ENCODE measurements at regions not wholly inside any gene's neighbourhood (a gene's known extent, or its start where the extent isn't known, plus 50 kb on each side); places are given as distances from the start of the nearest gene placed in this dataset.

DNA sequence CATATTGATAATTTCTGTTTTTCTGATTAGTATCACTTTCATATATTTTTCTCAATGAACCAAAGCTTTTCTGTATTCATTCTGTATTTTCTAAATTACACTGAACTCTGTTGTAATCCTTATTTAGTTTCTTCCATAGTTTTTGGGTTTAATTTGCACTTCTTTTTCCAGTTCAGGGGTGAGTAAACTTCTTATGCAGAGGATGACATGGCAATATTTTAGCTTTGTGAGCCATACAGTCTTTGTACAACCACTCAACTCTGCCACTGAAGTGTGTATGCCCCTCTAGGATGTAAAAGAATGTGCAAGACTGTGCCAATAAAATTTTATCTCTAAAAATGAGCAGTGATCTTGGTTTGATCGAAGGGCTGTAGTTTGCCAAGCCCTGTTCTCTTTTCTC is 239.0 kb upstream of the CITED2 start:
- TF ChIP-seq, protein P1, sequence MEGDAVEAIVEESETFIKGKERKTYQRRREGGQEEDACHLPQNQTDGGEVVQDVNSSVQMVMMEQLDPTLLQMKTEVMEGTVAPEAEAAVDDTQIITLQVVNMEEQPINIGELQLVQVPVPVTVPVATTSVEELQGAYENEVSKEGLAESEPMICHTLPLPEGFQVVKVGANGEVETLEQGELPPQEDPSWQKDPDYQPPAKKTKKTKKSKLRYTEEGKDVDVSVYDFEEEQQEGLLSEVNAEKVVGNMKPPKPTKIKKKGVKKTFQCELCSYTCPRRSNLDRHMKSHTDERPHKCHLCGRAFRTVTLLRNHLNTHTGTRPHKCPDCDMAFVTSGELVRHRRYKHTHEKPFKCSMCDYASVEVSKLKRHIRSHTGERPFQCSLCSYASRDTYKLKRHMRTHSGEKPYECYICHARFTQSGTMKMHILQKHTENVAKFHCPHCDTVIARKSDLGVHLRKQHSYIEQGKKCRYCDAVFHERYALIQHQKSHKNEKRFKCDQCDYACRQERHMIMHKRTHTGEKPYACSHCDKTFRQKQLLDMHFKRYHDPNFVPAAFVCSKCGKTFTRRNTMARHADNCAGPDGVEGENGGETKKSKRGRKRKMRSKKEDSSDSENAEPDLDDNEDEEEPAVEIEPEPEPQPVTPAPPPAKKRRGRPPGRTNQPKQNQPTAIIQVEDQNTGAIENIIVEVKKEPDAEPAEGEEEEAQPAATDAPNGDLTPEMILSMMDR (IDR thresholded peaks at IDR 0.05; ENCODE audit: insufficient read depth, low read depth, low read length) = no peak
- no peak for TF ChIP-seq EZH2 (IDR thresholded peaks at IDR 0.05; ENCODE audit: insufficient read depth, low read length)
